GM12878 (cell line): ENCODE measurements at regions not wholly inside any gene's neighbourhood (a gene's known extent, or its start where the extent isn't known, plus 50 kb on each side); places are given as distances from the start of the nearest gene placed in this dataset.

ENCODE experiments used
- ATAC-seq: fragments of 200-7000 bp; cut with Tn5 transposase; 3 replicates; pipeline ENCODE4 v1.9.1; 2020; ENCODE audit warnings: mild to moderate bottlenecking, moderate library complexity
- BruUV-seq: library from RNA; stranded (reverse); fragments of 400-500 nt; replicated peaks from 2 replicates; lab custom pipeline; 2021; lab: Mats Ljungman, UMichigan
- CTCF ChIA-PET: fragments of 300-600 bp; sonication (Branson Sonifier 250); formaldehyde crosslinking; extraction: SDS; loops from one replicate; lab custom pipeline; 2021; ENCODE audit warnings: inconsistent platforms; lab: Yijun Ruan, JAX
- POLR2A ChIA-PET: fragments of 350-600 bp; formaldehyde crosslinking; extraction: SDS; loops from one replicate; lab custom pipeline; 2021; ENCODE audit warnings: inconsistent platforms; lab: Charles Lee
- RAD21 ChIA-PET: fragments of 300-600 bp; sonication (Branson Sonifier 250); formaldehyde crosslinking; loops from one replicate; lab custom pipeline; 2023; ENCODE audit warnings: antibody characterized with exemption; ENCODE audit not compliant: unreplicated experiment; lab: Charles Lee
- SMC1A ChIA-PET: fragments of 300-600 bp; sonication (Branson Sonifier 250); formaldehyde crosslinking; loops from one replicate; lab custom pipeline; 2023; ENCODE audit not compliant: unreplicated experiment, uncharacterized antibody; lab: Charles Lee
- DNase-seq: peaks from one replicate; pipeline ENCODE4 v3.0.0-alpha.2; 2011; ENCODE audit warnings: low read depth, low spot score
- FAIRE-seq: peaks from 3 replicates; lab custom pipeline; 2011; peaks lifted over from hg19 to GRCh38; lab: Jason Lieb, UNC
- H2AFZ ChIP-seq: 2 replicates; pipeline ENCODE4 v1.6.0; 2011; ENCODE audit warnings: low read depth, low read length, control low read depth; ENCODE audit not compliant: control insufficient read depth
- H3K27ac ChIP-seq: 2 replicates; pipeline ENCODE4 v1.5.1; 2011; ENCODE audit warnings: control low read depth; ENCODE audit not compliant: control insufficient read depth, insufficient read depth
- H3K27me3 ChIP-seq, 2 experiments: replicated peaks in 1 of 2; 2 replicates each; pipeline versions ENCODE4 v1.6.0 to v1.6.1; 2011; ENCODE audit warnings: low read length in 1 of 2; ENCODE audit not compliant: control insufficient read depth in 2 of 2, insufficient read depth in 2 of 2
- H3K36me3 ChIP-seq, 2 experiments: 2 replicates each; pipeline ENCODE4 v1.5.1; 2011; ENCODE audit warnings: low read length in 1 of 2; ENCODE audit not compliant: control insufficient read depth in 2 of 2, insufficient read depth in 2 of 2
- H3K4me1 ChIP-seq: 2 replicates; pipeline ENCODE4 v1.6.1; 2011; ENCODE audit warnings: mild to moderate bottlenecking, low read length, moderate library complexity, mixed read lengths; ENCODE audit not compliant: control insufficient read depth, insufficient read depth
- H3K4me2 ChIP-seq: 2 replicates; pipeline ENCODE4 v1.6.0; 2011; ENCODE audit warnings: control low read depth; ENCODE audit not compliant: control insufficient read depth, insufficient read depth
- H3K4me3 ChIP-seq: fragments of 200-600 bp; sonication (generic); 2 replicates; pipeline ENCODE4 v1.5.1; 2016
- H3K79me2 ChIP-seq: 2 replicates; pipeline ENCODE4 v1.6.0; 2011; ENCODE audit warnings: low read length; ENCODE audit not compliant: control insufficient read depth, insufficient read depth
- H3K9ac ChIP-seq: 2 replicates; pipeline ENCODE4 v1.8.0; 2011; ENCODE audit warnings: low read length, control low read depth, mixed read lengths; ENCODE audit not compliant: control insufficient read depth, insufficient read depth
- H3K9me3 ChIP-seq: replicated peaks from 3 replicates; pipeline ENCODE4 v1.5.1; 2011; ENCODE audit warnings: mild to moderate bottlenecking, low read length; ENCODE audit not compliant: control insufficient read depth, insufficient read depth
- H4K20me1 ChIP-seq: 2 replicates; pipeline ENCODE4 v1.6.0; 2011; ENCODE audit not compliant: control insufficient read depth, insufficient read depth
- CBX3 ChIP-seq: fragments of 200-600 bp; sonication (generic); IDR thresholded peaks from 2 replicates; pipeline ENCODE4 v1.6.1; 2016; ENCODE audit warnings: low read depth, borderline replicate concordance
- CHD2 ChIP-seq: IDR thresholded peaks from 2 replicates; pipeline ENCODE4 v1.6.1; 2011; ENCODE audit warnings: low read depth, low read length, improper control_type of control experiment, borderline replicate concordance
- ETV6 ChIP-seq, 2 experiments: fragments of 450-650 bp in 1 of 2; IDR thresholded peaks in 1 of 2; conservative IDR thresholded peaks in 1 of 2; 2 replicates each; pipeline ENCODE4 v1.6.1; 2014; ENCODE audit warnings: antibody characterized with exemption in 1 of 2, borderline replicate concordance in 1 of 2, low read depth in 1 of 2, mild to moderate bottlenecking in 1 of 2, moderate library complexity in 1 of 2
- MEF2B ChIP-seq: fragments of 450-650 bp; IDR thresholded peaks from 2 replicates; pipeline ENCODE4 v1.6.1; 2018; ENCODE audit warnings: mild to moderate bottlenecking, moderate library complexity; ENCODE audit not compliant: partially characterized antibody, poor library complexity, severe bottlenecking
- RFX5 ChIP-seq: IDR thresholded peaks from 2 replicates; pipeline ENCODE4 v1.6.1; 2011; ENCODE audit warnings: low read depth, low read length, improper control_type of control experiment
- SMC3 ChIP-seq: IDR thresholded peaks from 2 replicates; pipeline ENCODE4 v1.6.1; 2011; ENCODE audit warnings: low read length, improper control_type of control experiment, borderline replicate concordance
- SP1 ChIP-seq: IDR thresholded peaks from one replicate; pipeline ENCODE4 v1.6.1; 2011; ENCODE audit warnings: low read depth, low read length
- ZBTB40 ChIP-seq: fragments of 450-650 bp; IDR thresholded peaks from 2 replicates; pipeline ENCODE4 v1.6.1; 2016; ENCODE audit warnings: mild to moderate bottlenecking, moderate library complexity, borderline replicate concordance
- ZNF207 ChIP-seq: fragments of 450-650 bp; IDR thresholded peaks from 2 replicates; pipeline ENCODE4 v1.6.1; 2014; ENCODE audit warnings: antibody characterized with exemption, mild to moderate bottlenecking, borderline replicate concordance
- ZNF622 ChIP-seq: fragments of 450-650 bp; IDR thresholded peaks from 2 replicates; pipeline ENCODE4 v1.6.1; 2017; ENCODE audit warnings: mild to moderate bottlenecking, inconsistent platforms
- WGBS: methylation state at CpG from one replicate; pipeline ENCODE4 v1.1.6; 2016; ENCODE audit warnings: low lambda C conversion rate; ENCODE audit not compliant: insufficient replicate concordance, insufficient coverage; ENCODE audit errors: missing lambda C conversion rate; 5-methylcytosine and 5-hydroxymethylcytosine counted together
- in situ Hi-C: fragments of 300-500 bp; cut with MboI; formaldehyde crosslinking; loops from 9 replicates; pipeline ENCODE4 v1.14.3; 2018; ENCODE audit warnings: mixed read lengths
- intact Hi-C: fragments of 100-400 bp; cut with micrococcal nuclease; formaldehyde crosslinking; loops from one replicate; pipeline ENCODE4 v1.14.2; 2022; ENCODE audit not compliant: unreplicated experiment

- TF ChIP-seq ZNF622 = no peak
These were observed 406.7 kb downstream of the SIPA1L2 start (continued) for GRCh38 chr1:232223183-232223708.

GRCh38 chr1:232222614-232223013, 407.3 kb downstream of the SIPA1L2 start:
- 33% methylated on average over 4 of the region's 4 CpGs for WGBS
- TF ChIP-seq ETV6 (conservative IDR thresholded peaks at IDR 0.05 in 1 of 2, IDR thresholded peaks at IDR 0.05 in 1 of 2; ENCODE audit: borderline replicate concordance in 1 of 2, low read depth in 1 of 2) = no peak
- no peak for TF ChIP-seq SP1
- no peak for TF ChIP-seq CBX3
- no peak for TF ChIP-seq MEF2B
- TF ChIP-seq ZBTB40 = no peak
- TF ChIP-seq SMC3 = no peak
- no peak for TF ChIP-seq CHD2
- TF ChIP-seq RFX5 = no peak
- no peak for TF ChIP-seq ZNF207
- in situ Hi-C loops = no loop called here
- no peak for DNase-seq
- CTCF ChIA-PET = no interaction called here
- no peak overlapping the region for H3K4me2 ChIP-seq
- ATAC-seq = no peak
- H3K9ac ChIP-seq = no peak overlapping the region
- H4K20me1 ChIP-seq = no peaks in the 10 kb centered on the region
- SMC1A ChIA-PET = no interaction called here
- H3K27me3 ChIP-seq = no peaks in the 10 kb centered on the region
- H3K4me3 ChIP-seq = no peak overlapping the region
- H3K4me1 ChIP-seq = no peaks in the 10 kb centered on the region
- no peak overlapping the region for H3K27ac ChIP-seq
- RAD21 ChIA-PET = no interaction called here
- no peaks in the 10 kb centered on the region for H3K36me3 ChIP-seq
- intact Hi-C loops = no loop called here
- no TSS peak for BruUV-seq
- FAIRE-seq = no peak
- POLR2A ChIA-PET = no interaction called here
- no peak overlapping the region for H2AFZ ChIP-seq
- H3K79me2 ChIP-seq = no peaks in the 10 kb centered on the region
- no peaks in the 10 kb centered on the region for H3K9me3 ChIP-seq
